ENCODE measurements at regions not wholly inside any gene's neighbourhood (a gene's known extent, or its start where the extent isn't known, plus 50 kb on each side); places are given as distances from the start of the nearest gene placed in this dataset.
"Not testable (repeated sequence)": the region's sequence is repeated elsewhere in the genome, so short reads cannot be mapped to it uniquely, and the experiment has no call there.

DNA sequence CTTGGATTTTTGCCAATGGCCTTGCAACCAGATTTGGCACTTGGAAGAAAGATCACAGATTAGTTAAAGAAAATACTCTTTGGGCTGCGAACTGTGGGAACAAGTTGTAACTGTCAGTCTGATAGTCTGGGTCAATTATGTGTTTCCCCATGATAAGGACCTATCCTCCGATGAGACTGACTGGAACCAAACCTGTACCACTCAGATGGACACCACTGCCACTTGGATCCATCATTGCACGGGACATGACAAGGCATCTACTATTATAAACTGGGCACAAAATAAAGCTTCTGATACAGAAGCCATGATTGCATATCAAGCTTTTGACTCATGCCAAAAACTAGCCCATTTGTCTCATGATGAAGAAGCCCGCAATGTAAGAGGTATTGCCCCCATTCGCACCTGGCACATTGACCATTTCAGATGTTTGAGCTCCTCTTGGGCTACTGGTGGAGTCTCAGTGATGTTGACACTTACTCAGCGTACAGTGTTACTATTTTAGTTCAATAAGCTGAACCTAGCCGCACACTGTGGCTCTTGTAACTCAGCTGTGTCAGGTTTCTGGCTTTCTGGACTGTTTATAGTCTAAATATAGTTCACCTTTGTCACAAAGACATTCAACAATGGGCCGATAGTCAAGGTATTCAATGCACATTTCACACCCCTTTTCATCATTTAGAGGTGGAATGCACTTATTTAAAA is 179.8 kb upstream of the RBBP8 start:
- DNase-seq: no peak

DNA sequence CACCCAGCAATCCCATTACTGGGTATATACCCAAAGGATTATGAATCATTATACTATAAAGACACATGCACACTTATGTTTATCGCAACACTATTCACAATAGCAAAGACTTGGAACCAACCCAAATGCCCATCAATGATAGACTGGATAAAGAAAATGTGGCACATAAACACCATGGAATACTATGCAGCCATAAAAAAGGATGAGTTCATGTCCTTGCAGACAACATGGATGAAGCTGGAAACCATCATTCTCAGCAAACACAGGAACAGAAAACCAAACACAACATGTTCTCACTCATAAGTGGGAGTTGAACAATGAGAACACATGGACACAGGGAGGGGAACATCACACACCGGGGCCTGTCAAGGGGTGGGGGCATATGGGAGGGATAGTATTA is 169.1 kb upstream of the RBBP8 start:
- DNase-seq: not testable (repeated sequence)

DNA sequence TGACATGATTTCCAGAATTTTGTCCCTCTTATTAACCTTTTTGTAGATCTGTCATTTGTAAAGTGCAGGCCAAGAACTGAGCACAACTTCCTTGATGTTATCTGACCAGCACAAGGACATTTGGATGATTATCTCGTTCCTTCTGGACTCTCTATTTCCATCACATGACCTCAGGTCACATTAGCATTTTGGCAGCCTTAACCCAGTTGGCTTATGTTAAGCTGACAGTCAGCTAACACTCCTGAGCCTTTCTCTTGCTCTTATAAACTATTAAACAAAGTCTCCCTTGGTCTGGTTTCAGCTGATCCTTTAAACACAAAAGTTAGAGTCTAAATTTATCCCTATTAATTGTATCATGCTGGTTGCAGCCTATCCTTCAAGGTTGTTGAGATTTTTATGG is 167.2 kb upstream of the RBBP8 start:
- DNase-seq: no peak

DNA sequence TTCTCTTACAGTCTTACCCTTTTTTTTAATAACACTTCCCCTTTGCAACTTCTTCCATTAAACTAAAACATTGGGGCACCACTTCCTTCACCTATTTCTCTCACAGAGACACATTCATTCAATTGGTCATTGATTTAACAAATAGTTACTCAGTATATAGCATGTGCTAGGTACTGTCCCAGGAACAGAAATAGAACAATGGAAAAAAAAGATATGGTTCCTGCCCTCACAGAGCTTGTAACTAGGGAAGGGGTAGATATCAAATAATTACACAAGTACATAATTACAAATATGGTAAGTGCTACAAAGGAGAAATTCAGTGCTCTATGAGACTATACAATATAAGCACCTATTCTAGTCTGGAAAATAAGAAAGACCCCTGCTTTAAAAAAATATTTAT is 165.5 kb upstream of the RBBP8 start:
- DNase-seq: no peak

DNA sequence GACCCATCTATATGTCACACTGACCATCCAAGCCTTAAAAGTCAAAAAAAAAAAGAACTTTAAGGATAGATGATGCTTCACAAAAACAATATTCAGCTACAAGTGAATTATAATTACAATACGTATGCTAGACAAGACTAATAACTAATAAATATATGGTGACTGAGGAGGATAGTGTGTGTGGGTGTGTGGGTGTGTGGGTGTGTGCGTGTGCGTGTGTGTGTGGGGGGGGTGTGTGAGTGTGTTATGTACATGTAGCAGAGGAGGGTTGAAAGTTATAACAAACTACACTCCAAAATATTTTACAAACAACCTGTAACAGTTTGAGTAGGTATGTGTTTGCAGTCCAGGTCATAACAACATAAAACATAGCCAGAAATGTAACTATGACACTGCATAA is 159.2 kb upstream of the RBBP8 start:
- DNase-seq: no peak

DNA sequence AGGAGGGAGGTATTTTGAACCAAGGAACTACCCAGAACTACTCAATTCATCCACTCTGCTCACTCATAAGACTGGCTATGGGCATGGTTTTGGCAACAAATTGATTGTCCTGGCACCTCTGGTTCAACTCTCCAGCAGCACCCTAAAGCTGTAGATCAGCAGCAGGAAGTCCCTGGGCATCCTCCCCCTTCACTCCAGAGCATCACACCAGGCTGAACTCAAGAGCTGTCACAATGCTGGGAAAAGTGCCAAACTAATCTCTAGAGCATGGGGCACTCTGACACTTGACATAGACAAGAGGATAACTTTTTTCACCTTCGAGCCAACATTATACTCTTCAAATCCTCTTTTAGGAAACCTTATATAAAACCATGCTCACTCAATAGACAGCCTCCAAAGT is 154.1 kb upstream of the RBBP8 start:
- no peak for DNase-seq

DNA sequence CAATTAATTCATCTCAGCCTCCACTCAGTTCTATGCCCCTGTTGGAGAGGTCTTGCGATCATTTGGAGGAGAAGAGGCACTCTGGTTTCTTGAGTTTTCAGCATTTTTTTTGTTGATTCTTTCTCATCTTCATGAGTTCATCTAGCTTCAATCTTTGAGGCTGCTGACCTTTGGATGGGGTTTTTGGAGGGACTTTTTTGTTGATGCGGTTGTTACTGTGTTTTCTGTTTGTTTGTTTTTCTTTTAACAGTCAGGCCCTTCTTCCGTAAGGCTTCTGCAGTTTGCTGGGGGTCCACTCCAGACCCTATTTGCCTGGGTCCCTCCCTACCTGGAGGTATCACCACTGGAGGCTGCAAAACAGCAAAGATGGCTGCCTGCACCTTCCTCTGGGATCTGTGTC is 149.9 kb upstream of the RBBP8 start:
- DNase-seq: no peak

DNA sequence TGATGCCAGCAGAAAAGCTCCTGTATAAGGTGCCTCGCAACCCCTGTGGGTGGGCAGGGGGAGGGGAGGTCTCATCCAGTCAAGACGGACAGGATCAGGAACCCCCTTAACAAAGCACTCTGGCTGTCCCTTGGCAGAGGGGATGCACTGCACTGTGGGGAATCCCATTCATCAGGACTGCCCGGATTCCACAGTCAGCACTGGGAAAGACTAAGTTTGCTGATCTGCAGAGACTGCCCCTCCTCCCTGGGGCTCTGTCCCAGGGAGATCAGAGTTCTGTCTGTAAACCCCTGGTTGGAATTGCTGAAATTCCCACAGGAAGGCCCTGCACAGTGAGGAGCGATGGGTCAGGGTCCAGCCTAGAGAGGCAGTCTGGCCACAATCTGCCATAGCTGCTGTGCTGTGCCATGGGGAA is 149.5 kb upstream of the RBBP8 start:
- no peak for DNase-seq

DNA sequence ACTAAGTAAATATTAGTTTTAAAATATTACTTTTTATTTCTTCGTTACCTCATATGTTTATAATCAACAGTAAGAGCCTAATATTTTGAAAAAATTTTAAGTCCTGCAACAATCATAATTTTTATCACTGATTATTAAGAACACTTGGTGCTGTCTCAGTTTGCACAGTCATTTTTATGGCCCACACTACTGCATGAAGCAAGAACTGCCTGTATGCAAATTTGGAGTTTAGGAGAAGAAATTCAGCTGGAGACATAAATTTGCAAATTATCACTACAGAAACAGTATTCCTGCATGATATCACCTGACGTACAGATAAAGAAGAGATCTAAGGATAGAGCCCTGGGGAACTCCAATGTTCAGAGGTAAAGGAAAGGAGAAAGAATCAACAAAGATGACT is 144.1 kb upstream of the RBBP8 start:
- DNase-seq: no peak

DNA sequence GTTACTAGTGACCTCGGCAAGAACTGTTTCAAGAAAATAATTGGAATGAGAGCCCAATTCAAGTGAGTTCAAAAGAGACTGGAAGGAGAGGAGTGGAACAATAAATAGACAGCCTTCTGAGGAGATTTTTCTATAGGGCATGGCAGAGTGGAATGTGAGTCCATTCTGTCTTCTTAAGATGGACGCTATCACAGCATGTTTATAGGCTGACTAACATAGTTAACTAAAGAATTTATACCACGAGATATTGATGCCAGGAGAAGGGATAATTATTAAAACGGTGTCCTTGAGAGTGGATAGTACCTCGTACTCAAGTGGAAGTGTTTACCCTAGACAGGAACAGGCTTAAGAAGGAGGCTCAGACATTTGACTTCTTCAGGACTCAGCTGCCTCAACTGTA is 143.5 kb upstream of the RBBP8 start:
- DNase-seq: no peak

DNA sequence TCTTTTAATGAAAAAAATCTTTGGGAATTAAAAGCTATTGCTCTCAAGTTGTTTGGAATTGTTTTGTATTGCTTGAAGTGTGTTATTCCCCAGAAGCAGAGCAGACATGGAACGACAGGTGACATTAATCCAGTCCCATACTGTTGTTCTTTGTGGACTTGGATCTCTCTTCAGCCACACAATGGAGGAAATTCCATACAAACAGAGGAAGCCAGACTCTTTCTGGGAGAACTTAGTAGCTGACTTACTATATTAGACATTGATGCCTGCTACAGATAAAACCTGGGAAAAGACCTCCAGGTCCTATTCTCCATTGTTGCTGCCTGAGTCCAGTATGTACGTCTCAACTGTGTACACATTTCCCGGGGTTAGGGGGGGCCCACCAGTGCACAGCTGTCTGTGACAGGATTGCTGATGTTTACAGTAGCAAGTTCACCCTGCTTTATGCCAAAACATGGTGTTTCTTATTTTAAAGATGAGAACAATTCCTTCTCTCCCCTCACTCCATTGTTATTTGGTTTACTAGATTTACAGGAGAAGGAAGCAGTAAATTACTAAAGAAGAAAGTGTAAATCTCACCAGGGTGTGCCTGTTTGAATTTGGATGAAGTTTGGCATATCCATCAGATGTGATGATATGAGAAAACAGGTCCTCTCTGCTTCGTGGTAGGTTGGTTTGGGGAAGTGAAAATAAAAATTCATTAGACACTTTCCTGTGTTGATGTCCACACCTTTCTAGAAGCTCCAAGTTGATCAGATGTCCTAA is 142.4 kb upstream of the RBBP8 start:
- DNase-seq: no peak

DNA sequence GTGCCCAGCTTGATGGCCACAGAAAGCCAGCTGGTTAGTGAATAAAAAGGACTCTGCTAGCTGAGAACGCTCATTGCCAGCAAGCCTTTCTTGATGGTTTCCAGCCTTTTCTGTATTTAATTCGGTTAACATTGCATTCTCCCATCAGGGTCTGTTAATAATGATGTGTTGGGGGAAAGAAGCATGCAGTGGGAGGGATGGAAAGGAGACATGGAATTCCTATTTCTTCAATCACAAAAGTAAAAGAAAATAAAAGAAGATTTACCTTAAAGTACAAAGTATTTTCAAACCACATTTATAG is 141.9 kb upstream of the RBBP8 start:
- DNase-seq: no peak

DNA sequence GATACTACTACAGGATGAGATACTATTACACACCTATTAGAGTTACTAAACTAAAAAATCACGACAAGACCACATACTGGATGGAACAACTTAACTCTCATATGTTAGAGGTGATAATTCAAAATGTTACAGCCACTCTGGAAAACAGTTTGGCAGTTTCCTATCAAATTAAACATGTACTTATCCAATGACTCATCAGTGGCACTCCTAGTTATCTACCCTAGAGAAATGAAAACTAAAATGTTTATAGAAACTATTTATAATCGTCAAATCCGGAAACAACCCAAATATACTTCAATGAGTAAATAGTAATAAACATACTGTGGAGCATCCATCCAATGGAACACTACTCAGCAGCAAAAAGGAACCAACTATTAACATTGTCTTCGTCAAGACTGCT is 137.0 kb upstream of the RBBP8 start:
- no peak for DNase-seq

DNA sequence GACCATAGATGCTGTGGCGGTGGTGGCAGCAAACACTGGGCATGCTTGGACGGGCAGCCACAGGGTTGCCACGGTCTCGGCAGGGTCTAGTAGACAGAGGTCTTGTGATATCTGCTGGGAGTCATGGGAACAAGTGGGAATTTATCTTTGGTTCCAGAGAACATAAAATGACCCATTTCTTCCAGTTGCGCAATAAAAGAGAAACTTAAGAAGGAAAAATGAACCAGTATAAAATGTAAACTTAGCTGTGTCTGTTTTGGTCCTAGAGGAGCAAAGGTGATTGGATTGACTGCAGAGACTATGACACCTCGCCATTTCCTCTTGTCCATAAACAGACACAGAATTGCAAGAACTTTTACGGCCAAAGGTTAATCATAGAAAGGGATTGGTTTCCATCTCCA is 132.6 kb upstream of the RBBP8 start:
- no peak for DNase-seq

DNA sequence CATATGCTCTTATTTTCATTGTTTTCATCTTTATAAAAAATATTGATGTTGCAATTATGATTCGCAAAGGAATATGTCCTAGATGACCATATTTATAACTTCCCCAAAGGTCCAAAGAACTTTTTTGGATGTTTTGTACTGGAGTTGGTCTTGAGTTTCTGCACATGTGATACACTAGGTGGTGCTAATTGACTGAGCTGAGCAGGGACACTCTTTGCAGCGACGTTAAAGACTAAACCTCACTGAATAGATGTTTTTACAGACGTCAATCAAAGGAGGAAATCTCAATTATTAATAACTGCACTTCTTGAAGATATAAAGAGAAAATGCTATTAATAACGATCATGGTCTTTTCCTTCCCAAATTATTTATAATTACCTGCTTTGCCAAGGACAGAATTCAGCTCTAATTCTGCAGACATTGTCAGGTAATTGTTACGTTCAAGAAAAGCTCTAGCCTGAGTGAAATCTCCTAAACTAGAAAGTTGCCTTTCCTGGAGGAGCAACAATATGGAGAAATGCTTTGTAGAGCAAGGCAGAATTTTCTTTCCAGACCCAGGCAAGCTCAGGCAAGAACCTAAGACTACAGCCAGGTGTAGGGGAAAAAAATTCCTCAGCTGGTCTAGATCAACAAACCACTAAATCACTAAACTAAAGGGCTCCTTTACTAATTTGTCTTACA is 119.3 kb upstream of the RBBP8 start:
- DNase-seq: no peak

DNA sequence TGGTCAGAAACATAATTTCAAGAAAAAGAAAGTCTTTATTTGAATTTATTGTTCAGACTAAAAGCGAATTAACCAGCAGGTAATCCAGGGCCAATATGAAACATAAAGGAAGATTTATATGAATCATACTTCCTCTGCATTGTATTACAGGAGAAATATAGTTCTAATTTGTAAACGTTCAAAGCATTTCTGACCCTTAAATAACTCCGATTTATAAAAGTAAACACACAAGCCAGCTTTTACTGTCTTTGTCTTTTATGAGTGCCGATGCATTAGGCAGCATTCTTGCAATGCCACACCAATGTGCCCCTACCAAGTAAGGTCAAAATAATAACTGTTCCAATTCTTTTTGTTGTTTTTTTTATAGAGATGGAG is 118.8 kb upstream of the RBBP8 start:
- DNase-seq: no peak

DNA sequence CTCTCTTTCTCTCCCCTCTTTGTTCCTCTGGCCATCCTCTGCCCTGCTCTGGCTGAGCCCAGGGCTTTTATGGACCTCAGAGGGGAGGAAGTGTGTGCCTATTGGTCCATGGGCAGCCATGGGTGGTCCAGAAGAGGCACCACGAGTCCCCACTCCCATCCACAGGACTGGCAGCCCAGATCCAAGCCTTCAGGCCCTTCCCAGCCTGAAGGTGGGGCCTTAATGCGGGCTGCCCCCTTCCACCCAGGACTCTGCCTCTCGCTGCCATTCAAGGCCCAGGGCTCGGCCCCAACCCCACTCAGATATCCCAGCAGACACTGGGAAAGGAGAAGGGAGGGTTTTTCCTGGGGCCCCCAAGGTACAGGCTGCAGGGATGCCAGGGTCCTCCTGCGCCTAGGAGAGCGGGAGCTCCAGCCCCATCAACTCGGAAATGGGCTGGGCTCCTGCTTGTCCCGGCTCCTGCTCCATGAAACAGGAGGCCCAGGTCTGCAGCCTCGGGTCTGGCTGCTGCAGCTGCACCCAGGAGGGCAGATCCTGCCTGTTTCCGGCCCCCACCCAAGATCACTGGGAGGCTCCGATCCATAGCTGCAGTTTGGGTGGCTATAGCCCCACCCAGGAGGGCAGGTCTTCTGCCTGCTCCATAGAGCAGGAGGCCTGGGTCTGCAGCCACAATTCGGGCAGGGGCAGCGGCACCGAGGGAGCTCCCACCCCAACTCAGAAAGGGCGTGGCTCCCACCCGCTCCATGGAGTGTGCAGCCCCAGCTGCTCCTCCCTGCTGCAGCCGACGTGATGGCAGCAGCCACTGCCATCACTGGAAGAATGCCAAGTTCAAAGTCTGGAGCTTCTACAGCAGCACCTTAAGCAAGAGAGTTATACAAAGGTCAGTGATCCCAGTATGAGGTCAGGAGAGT is 116.6 kb upstream of the RBBP8 start:
- DNase-seq: no peak

DNA sequence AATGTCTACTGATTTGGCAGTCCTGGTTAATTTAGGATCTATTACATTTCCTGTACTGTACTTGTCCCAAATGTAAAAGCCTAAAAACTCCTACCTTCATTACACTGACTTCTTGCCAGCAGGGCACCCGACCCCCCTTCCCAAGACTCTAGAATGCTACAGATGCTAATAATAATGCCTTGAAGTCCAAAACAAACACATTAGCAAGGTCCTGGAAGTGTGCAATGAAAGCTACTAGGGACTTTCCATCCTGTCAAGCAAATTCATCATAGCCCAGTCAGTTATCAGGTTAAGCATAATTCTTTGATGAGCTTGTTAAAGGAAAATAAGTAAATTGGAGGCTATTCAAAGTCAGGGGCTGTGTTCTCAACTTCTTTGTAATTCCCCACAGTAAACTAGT is 115.3 kb upstream of the RBBP8 start:
- DNase-seq: no peak

DNA sequence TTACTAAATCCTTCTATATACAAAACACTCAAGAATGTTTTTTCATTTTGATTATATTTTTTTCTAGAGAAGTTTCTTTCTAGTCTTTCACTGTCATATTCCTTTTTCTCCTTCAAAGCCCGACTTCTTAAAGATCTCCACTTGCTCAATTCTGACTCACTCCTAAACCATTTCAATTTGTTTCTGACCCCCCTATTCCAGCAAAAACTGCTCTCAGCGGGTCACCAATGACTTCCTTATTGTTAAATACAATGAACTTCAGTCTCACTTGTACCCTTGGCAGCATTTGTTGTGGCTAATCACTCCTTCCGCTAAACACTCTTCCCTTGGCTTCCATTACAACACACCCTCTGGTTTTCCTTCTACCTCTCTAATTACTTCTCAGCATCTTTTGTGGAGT is 111.1 kb upstream of the RBBP8 start:
- no peak for DNase-seq

DNA sequence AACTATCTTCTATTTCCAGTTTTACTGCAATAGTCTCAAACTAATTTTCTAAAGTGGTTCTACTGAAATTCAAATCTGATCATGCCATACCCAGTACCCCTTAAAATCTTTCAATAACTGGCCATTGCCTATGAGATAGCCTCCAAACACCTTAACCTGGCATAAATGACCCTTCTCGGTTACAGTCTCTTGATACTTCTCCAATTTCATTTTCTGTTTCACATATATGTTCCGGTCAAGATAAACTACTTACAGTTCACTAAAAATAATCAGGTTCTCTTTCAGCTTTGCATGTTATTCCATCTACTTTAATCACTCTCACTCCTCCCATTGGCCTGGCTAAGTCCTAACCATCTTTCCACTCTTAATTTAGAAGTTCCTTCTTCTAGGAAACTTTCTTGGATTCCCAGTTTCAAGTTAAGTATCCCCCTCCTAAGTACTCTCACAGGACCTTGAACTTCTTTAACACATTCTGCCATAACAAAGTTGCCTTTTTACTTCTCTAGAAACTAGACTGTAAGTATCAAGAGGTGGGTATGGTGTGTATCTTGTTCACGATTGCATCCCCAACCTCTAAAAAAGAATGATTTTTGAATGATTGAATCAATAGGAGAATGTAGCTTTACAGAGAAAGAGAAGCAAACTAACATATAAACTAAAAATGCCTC is 110.2 kb upstream of the RBBP8 start:
- DNase-seq: no peak

DNA sequence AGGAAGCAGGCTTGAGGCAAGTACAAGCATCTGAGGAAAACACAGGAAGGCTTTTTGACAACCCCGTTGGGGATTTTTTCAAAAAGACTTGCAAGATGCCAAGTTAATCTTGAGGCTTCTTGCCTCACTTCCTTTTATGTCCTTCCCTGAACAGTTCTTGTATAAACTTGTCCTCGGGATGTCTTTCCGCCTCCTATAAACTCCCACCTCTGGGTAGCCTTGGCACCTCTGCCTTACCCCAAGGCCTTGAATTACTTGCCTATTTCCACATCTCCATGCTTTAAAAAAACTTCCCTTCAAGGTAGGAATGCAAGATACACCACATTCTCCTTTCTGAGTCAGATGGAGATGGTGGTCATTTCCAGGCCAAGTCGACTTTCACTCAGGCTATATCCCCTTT is 106.4 kb upstream of the RBBP8 start:
- no peak for DNase-seq

DNA sequence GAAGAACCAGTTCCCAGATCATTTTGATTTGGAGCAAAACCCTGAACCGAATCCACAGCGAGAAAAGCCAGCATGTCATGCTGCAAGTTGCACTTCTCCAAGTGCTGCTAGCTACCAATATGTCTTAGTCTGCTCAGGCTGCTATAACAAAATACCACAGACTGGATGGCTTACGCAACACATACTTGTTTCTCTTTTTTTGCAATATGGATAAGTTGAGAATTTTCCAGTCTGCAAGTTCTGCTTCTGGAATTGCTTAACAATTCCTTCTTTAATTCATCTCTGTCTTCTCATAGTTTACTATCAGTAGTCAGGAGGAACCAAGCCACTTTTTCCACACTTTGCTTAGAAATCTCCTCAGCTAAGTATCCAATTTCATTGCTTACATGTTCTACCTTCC is 105.9 kb upstream of the RBBP8 start:
- no peak for DNase-seq

DNA sequence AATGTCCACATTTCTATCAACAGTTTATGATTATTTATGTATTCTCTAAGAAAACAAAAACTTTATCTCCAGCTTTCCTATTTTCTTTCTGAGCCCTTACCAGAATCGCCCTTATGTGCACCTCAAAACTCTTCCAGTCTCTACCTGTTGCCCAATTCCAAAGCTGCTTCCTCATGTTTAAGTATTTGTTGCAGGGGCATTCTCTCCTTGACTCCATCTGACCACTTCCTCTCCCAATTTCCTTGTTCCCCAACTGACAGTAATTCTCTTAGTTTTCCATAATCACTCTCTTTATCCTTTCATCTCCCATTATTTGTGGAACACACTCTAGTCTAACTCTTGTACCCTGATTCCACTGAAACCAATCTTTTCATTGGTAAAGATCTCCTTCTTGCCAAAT is 105.4 kb upstream of the RBBP8 start:
- no peak for DNase-seq
